Colonic mucosa (tissue), 4 donors: ENCODE measurements at regions not wholly inside any gene's neighbourhood (a gene's known extent, or its start where the extent isn't known, plus 50 kb on each side); places are given as distances from the start of the nearest gene placed in this dataset.

ENCODE experiments used
- DNase-seq: peaks from one replicate; pipeline ENCODE4 v3.0.0-alpha.2; 2020
- H3K27ac ChIP-seq: fragments of 200-600 bp; one replicate; pipeline ENCODE4 v1.8.0; 2021
- H3K27me3 ChIP-seq: fragments of 200-600 bp; one replicate; pipeline ENCODE4 v1.8.0; 2021
- H3K36me3 ChIP-seq: fragments of 200-600 bp; one replicate; pipeline ENCODE4 v1.8.0; 2021
- H3K4me1 ChIP-seq: fragments of 200-600 bp; one replicate; pipeline ENCODE4 v1.8.0; 2021; ENCODE audit warnings: mild to moderate bottlenecking
- H3K4me3 ChIP-seq: fragments of 200-600 bp; one replicate; pipeline ENCODE4 v1.8.0; 2021
- H3K9ac ChIP-seq, 2 donors: one replicate each; pipeline ENCODE4 v1.7.0; 2013; ENCODE audit warnings: control low read depth in 2 of 2, low read depth in 2 of 2, low read length in 2 of 2
- H3K9me3 ChIP-seq: fragments of 200-600 bp; one replicate; pipeline ENCODE4 v1.8.0; 2021
- CTCF ChIP-seq: fragments of 200-600 bp; IDR thresholded peaks from one replicate; pipeline ENCODE4 v1.8.0; 2022; ENCODE audit warnings: antibody characterized with exemption, mild to moderate bottlenecking
- intact Hi-C: fragments of 100-400 bp; cut with DNase I; formaldehyde crosslinking; loops from one replicate; pipeline ENCODE4 v1.14.1; 2022
- donor health status: healthy.
- donor health status: DM: no; HTN: no; CAD: no.
- donor health status: DM: no; HTN: no; CAD: no.

- Histone ChIP-seq H3K9me3 (no peaks in the 10 kb centered on the region), H3K27ac (no peak overlapping the region), H3K27me3 (no peaks in the 10 kb centered on the region), H3K4me1 (no peaks in the 10 kb centered on the region), H3K36me3 (no peaks in the 10 kb centered on the region), H3K9ac (no peak overlapping the region), H3K4me3 (no peak overlapping the region)
- intact Hi-C loops: no loop called here
- no peak for DNase-seq
- TF ChIP-seq CTCF: no peak
These were observed 223.8 kb downstream of the TTC32 start for GRCh38 chr2:19677825-19678518.

- no peak for TF ChIP-seq CTCF
- Histone ChIP-seq H3K27me3 (no peaks in the 10 kb centered on the region), H3K9ac (no peak overlapping the region), H3K9me3 (no peaks in the 10 kb centered on the region), H3K4me3 (no peak overlapping the region), H3K4me1 (no peaks in the 10 kb centered on the region), H3K27ac (no peak overlapping the region), H3K36me3 (no peaks in the 10 kb centered on the region)
- no peak for DNase-seq
- intact Hi-C loops: no loop called here
These were observed 224.5 kb downstream of the TTC32 start for GRCh38 chr2:19677215-19677777.

GRCh38 chr2:19676770-19677169 lies 225.0 kb downstream of the TTC32 start:
- no peak overlapping the region for H3K9ac ChIP-seq
- no peak overlapping the region for H3K27ac ChIP-seq
- no peak for TF ChIP-seq CTCF
- H3K27me3 ChIP-seq: no peaks in the 10 kb centered on the region
- H3K9me3 ChIP-seq: no peaks in the 10 kb centered on the region
- no peak overlapping the region for H3K4me3 ChIP-seq
- no peak for DNase-seq
- no peaks in the 10 kb centered on the region for H3K4me1 ChIP-seq
- intact Hi-C loops: no loop called here
- H3K36me3 ChIP-seq: no peaks in the 10 kb centered on the region

- H3K4me1 ChIP-seq: no peaks in the 10 kb centered on the region
- H3K27me3 ChIP-seq: no peaks in the 10 kb centered on the region
- no peak overlapping the region for H3K27ac ChIP-seq
- H3K36me3 ChIP-seq: no peaks in the 10 kb centered on the region
- intact Hi-C loops: no loop called here
- no peak for TF ChIP-seq CTCF
- no peaks in the 10 kb centered on the region for H3K9me3 ChIP-seq
- no peak overlapping the region for H3K9ac ChIP-seq
- no peak overlapping the region for H3K4me3 ChIP-seq
- DNase-seq: no peak
These were observed 225.8 kb downstream of the TTC32 start for GRCh38 chr2:19675856-19676460.

- no peak overlapping the region for H3K27ac ChIP-seq
These were observed 226.7 kb downstream of the TTC32 start for GRCh38 chr2:19675003-19675629.

More at GRCh38 chr2:19675003-19675629, 226.7 kb downstream of the TTC32 start:
- intact Hi-C loops: no loop called here
- Histone ChIP-seq H3K4me1 (no peaks in the 10 kb centered on the region), H3K36me3 (no peaks in the 10 kb centered on the region), H3K9ac (no peak overlapping the region), H3K4me3 (no peak overlapping the region), H3K27me3 (no peaks in the 10 kb centered on the region), H3K9me3 (no peaks in the 10 kb centered on the region)
- TF ChIP-seq CTCF: no peak
- DNase-seq: no peak
